Thoracic aorta (tissue), 2 donors: ENCODE measurements at regions not wholly inside any gene's neighbourhood (a gene's known extent, or its start where the extent isn't known, plus 50 kb on each side); places are given as distances from the start of the nearest gene placed in this dataset.

Experiments used
- ATAC-seq: fragments of 150-250 bp; one replicate; pipeline ENCODE4 v1.8.0; 2017; ENCODE audit warnings: low read depth; ENCODE audit not compliant: insufficient number of reproducible peaks, low FRiP score
- DNase-seq: peaks from one replicate; pipeline ENCODE4 v3.0.0-alpha.2; 2020; ENCODE audit warnings: low spot score
- H3K27ac ChIP-seq, 2 donors: fragments of 200-600 bp; sonication (generic); 1 replicate in 1 of 2; 2 replicates in 1 of 2; pipeline ENCODE4 v1.5.1; 2016; ENCODE audit warnings: mild to moderate bottlenecking in 2 of 2, moderate library complexity in 2 of 2
- H3K27me3 ChIP-seq: fragments of 200-600 bp; sonication (generic); replicated peaks from 2 replicates; pipeline ENCODE4 v1.6.0; 2016; ENCODE audit warnings: mild to moderate bottlenecking; ENCODE audit not compliant: insufficient read depth
- H3K36me3 ChIP-seq: fragments of 200-600 bp; sonication (generic); one replicate; pipeline ENCODE4 v1.5.1; 2016
- H3K4me1 ChIP-seq, 2 donors: fragments of 200-600 bp; sonication (generic); 1 replicate in 1 of 2; 2 replicates in 1 of 2; pipeline versions ENCODE4 v1.5.1 to v1.6.0; 2016; ENCODE audit warnings: low read depth in 2 of 2, mild to moderate bottlenecking in 1 of 2; ENCODE audit not compliant: control insufficient read depth in 1 of 2
- H3K4me3 ChIP-seq: fragments of 200-600 bp; sonication (generic); 2 replicates; pipeline ENCODE4 v1.5.1; 2016; ENCODE audit warnings: mild to moderate bottlenecking
- H3K9me3 ChIP-seq: fragments of 200-600 bp; sonication (generic); 2 replicates; pipeline ENCODE4 v1.5.1; 2016
- TF ChIP-seq, protein P1 (sequence below): fragments of 200-600 bp; sonication (generic); IDR thresholded peaks from one replicate; pipeline ENCODE4 v1.5.1; 2019; ENCODE audit warnings: antibody characterized with exemption

DNA sequence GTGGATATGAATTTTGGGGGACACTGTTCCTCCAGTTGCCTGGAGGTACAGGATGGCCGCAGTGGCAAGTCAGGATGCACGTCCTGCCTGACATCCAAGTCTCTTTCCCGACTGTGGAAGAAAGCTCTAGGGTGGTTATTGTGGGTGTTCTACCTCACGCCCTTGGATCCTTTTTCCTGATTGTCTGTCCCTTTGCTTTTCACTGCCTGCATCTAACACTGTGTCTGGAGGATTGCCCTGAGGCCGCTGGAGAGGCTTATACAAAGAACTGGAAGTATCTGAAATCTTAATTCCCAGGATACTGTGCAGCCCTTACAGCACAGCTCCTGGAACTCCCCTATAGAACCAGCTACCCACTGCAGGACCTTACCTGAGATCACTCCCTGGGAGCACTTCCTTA lies 250.5 kb downstream of the TFCP2L1 start:
- H3K4me1 ChIP-seq = peaks cover 0 to 6% of the 10 kb centered on the region in 2 donors
- DNase-seq (no peak), ATAC-seq (no peak)

DNA sequence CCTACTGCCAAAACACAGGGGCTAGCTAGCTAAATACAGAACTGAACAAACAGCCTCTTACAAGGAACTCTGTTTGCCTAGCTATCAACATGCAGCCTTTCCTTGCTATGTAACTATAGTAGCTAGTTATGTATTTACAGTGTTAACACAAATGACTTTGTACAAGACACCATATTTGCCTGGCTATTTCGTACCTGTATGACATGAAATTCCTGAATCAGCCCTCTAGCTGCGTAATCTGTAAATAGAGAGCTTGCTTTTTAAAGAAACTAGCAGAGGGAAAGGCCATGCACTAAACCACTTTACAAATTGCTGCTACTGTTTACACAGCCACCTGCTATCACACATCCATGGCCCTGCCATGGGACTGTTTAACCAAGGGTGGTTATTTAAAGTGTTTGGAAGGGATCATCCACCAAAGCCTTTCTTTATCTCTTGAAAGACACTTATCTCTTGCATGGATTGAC lies 248.7 kb downstream of the TFCP2L1 start:
- H3K27ac ChIP-seq = no peak overlapping the region
- DNase-seq = no peak
- H3K4me1 ChIP-seq = peaks cover 0 to 6% of the 10 kb centered on the region in 2 donors
- ATAC-seq = no peak
- no peaks in the 10 kb centered on the region for H3K36me3 ChIP-seq
- TF ChIP-seq, protein P1, sequence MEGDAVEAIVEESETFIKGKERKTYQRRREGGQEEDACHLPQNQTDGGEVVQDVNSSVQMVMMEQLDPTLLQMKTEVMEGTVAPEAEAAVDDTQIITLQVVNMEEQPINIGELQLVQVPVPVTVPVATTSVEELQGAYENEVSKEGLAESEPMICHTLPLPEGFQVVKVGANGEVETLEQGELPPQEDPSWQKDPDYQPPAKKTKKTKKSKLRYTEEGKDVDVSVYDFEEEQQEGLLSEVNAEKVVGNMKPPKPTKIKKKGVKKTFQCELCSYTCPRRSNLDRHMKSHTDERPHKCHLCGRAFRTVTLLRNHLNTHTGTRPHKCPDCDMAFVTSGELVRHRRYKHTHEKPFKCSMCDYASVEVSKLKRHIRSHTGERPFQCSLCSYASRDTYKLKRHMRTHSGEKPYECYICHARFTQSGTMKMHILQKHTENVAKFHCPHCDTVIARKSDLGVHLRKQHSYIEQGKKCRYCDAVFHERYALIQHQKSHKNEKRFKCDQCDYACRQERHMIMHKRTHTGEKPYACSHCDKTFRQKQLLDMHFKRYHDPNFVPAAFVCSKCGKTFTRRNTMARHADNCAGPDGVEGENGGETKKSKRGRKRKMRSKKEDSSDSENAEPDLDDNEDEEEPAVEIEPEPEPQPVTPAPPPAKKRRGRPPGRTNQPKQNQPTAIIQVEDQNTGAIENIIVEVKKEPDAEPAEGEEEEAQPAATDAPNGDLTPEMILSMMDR = no peak
- H3K27me3 ChIP-seq = no peaks in the 10 kb centered on the region
- no peak overlapping the region for H3K4me3 ChIP-seq
- H3K9me3 ChIP-seq = no peaks in the 10 kb centered on the region

More for the DNA sequence above, 250.5 kb downstream of the TFCP2L1 start:
- TF ChIP-seq, protein P1 = no peak
- H3K27ac ChIP-seq = no peak overlapping the region
- no peak overlapping the region for H3K4me3 ChIP-seq
- no peaks in the 10 kb centered on the region for H3K27me3 ChIP-seq
- no peaks in the 10 kb centered on the region for H3K9me3 ChIP-seq
- H3K36me3 ChIP-seq = no peaks in the 10 kb centered on the region

DNA sequence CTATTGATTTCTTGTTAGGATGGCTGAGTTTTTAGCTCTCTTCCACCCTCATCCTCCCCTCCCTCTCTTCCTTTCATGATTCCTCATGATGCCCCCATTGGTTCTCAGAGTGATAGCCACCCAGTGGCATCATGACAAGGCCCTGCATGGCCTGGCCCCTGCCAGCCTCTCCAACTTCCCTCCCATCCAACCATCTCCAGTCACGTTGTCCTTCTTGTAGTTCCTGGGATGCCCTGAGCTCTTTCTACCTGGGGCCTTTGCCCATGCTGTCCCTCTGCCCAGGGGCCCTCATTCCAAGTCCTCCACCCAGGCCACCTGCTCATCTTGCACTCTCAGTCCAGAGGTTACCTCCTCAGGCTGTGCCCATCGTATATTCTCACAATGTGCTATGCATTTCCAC lies 247.5 kb downstream of the TFCP2L1 start:
- Histone ChIP-seq H3K27me3 (no peaks in the 10 kb centered on the region), H3K9me3 (no peaks in the 10 kb centered on the region), H3K27ac (no peak overlapping the region), H3K36me3 (no peaks in the 10 kb centered on the region), H3K4me1 (peaks cover 0 to 6% of the 10 kb centered on the region in 2 donors), H3K4me3 (no peak overlapping the region)
- DNase-seq (no peak), ATAC-seq (no peak)
- TF ChIP-seq, protein P1 = no peak

DNA sequence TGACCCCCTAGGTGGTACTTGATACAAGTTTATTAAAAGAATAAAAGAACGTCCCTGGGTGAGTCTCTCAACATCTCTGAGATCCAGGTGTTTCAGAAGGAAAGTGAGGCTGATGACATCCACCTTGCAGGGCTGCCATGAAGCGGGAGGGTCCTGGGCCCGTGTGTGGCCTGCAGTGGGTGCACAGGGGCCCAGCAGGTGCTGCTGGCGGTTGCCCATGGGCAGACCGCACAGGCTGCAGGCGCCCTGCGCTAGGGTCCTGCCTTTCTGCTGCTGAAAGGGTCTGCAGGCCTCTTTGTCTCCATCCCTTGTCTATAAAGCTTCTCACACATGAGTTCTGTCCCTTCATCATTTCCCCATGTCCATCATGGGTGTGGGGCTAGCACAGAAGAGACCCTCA lies 247.0 kb downstream of the TFCP2L1 start:
- H3K36me3 ChIP-seq = no peaks in the 10 kb centered on the region
- no peak for ATAC-seq
- DNase-seq = no peak
- H3K4me1 ChIP-seq = peaks cover 0 to 6% of the 10 kb centered on the region in 2 donors
- no peak overlapping the region for H3K27ac ChIP-seq
- no peaks in the 10 kb centered on the region for H3K9me3 ChIP-seq
- TF ChIP-seq, protein P1 = no peak
- H3K4me3 ChIP-seq = no peak overlapping the region
- no peaks in the 10 kb centered on the region for H3K27me3 ChIP-seq

DNA sequence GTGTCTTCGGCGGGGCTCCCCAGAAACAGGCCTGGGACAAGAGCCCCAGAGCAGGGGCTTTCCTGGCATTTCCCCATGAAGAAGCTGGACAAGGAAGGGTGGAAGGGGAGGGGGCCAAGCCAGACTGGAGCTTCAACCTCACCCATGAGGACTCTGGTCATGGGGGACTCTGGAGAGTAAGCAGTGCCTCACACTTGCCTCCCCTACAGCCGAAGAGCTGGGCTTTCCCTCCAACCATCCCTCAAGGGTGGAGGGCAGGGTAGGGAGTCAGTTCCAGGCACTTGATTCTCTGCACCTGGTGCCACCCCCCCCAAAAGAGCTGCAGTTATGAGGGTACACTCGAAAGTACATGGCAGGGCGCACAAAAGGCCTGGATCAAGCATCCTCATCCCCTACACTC lies 246.6 kb downstream of the TFCP2L1 start:
- ATAC-seq (no peak), DNase-seq (no peak)
- Histone ChIP-seq H3K9me3 (no peaks in the 10 kb centered on the region), H3K27me3 (no peaks in the 10 kb centered on the region), H3K36me3 (no peaks in the 10 kb centered on the region), H3K27ac (no peak overlapping the region), H3K4me1 (peaks cover 0 to 6% of the 10 kb centered on the region in 2 donors), H3K4me3 (no peak overlapping the region)
- TF ChIP-seq, protein P1 = no peak
